HG03139 (cell line): ENCODE measurements at regions not wholly inside any gene's neighbourhood (a gene's known extent, or its start where the extent isn't known, plus 50 kb on each side); places are given as distances from the start of the nearest gene placed in this dataset.

ENCODE experiments used
- ATAC-seq: cut with Tn5 transposase; IDR thresholded peaks from one replicate; pipeline ENCODE4 v1.9.1; 2021; ENCODE audit not compliant: unreplicated experiment

DNA sequence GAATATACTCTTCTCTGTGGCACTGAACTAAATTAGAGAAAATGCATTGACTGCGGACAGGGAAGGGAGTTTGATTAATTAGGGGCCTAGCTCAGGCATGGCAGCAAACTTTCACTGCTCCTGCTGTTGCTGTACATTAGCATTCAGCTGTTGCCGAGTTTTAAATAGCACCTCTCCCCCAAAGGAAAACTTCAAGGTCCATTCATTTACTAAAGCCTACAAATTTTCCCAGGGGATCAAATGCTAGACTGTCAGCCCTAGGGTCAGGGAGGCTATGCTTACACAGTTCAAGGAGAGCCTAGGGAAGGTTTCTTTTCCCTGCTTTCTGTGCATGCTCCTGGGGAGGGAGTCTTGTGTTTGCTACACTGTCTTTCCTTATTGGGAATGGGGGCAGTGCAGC, 60.0 kb upstream of the GZMB start:
- ATAC-seq, result no peak

DNA sequence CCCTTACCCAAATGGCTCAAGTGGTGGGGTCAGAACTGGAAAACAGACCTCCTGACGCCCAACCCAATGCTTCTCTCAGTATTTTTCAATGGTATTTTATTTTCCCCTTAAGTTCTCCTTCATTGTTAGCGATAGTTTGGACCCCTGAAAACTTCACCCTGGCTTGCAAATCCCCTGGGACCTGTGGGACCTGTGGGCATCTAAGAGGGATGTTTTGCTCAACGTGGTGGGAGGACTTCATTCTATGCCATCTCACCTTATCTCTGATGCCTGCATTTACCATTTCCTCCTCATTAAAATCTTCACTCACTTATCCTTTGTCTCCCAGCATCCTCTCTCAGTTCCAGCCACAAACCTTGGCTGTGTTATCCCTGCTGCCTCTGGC, 59.4 kb upstream of the GZMB start:
- no peak for ATAC-seq

DNA sequence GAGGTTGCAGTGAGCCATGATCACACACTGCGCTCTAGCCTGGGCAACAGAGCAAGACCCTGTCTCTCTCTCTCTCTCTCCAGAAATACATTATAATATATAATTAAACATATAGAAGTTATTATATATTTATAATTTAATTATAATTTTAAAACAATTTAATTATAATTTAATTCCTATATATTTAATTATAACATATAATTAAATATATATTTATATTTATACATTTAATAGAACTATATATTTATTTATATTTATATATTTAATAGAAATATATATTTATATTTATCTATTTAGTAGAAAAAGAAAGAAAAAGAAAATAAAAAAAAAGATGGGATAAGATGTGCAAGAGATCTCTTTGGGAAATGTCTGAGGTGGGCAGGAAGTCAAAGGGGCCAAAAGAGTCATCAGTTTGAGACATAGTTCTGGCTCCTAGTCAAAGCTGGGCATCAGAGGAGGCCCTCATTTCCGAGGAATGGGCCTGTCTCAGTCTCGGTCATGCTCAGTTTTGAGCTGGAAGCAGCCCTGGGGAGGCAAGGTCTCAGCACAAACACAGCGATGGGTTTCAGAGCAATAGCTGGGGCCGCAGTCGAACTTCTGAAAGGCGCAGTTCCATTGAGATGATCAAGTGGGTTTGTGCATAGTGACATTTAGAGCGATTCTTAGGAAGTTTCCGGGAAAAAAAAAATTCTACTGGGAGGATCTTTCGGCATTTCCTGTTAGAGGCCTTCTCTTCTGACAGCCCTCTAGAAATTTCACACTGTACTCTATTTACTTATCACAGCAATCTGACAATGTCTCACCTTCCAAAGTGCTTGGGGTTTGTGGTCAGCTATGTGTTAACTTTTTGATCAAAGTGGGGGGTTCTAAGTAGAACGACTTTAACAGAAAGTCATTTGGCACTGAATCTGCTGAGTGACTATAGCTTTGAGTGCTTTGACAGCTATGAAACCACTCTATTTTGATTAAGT, 58.7 kb upstream of the GZMB start:
- ATAC-seq, result no peak

DNA sequence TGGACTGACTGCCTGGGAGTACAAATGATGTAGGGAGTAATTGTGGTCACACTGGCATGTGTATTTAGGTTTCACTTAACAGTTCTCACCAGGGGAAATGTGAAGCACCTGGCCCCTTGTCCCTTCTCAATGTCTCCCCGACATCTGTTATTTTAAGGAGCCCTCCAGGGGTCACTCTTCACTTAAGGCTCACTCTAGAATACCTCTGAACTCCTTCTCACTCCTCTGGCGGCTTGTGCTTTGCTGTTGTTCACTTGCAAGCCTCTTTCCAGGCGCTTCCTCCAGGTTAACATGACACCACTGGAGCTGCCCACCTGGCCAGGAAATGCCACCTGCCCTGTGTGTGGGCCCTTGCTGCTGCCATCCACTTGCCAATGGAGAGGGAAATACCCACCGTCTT, 56.5 kb upstream of the GZMB start:
- peak; percentile 42 for ATAC-seq

DNA sequence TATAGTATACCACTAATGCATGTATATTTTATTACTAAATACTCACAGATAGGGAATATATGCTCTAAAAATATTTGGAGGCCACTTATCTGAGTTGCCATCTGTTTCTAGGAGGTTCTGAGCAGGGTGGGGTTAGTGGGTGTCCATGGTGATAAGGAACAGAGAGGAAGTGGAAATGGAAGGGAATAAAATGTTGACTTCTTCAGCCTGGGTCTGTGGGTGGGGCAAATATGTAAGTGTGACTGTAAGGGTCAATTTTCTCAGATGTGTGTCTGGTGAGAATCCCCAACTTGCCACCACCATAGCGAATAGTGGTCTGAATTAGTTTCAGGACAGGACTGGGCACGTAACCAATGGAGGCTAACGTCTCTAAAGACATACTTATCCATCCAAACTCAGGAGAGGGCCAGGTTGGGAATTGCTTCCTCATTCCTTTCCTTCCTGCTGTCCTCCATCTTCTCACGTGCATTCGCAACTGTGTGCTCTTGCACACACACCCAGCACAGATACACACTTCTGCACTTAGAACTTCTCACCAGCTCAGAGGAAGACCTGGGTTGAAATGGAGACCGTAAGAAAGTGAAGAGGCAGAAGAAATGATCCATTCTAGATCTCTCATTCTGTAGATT, 54.2 kb upstream of the GZMB start:
- ATAC-seq, result no peak
